ENCODE measurements at regions not wholly inside any gene's neighbourhood (a gene's known extent, or its start where the extent isn't known, plus 50 kb on each side); places are given as distances from the start of the nearest gene placed in this dataset.
A peak's percentile ranks its signal among the peaks of the same experiment; 100 is the strongest.

GRCh38 chr16:26546573-26546972, 520.2 kb upstream of the C16orf82 start:
- FAIRE-seq (no peak), ATAC-seq (no peak), DNase-seq (ENCODE audit: low spot score) (no peak)
- H3K27me3 ChIP-seq (ENCODE audit: control insufficient read depth in 1 of 2, insufficient read depth in 2 of 2, low read length in 2 of 2) = no peaks in the 10 kb centered on the region
- ChIA-PET POLR2A (no interaction called here), CTCF (ENCODE audit: low intra/inter-chr PET ratio, low total read pairs) (no interaction called here)
- H3K4me3 ChIP-seq (replicated peaks in 1 of 3; ENCODE audit: insufficient read depth in 1 of 3, low read depth in 2 of 3, low read length in 3 of 3) = no peak overlapping the region
- no peaks in the 10 kb centered on the region for H3K36me3 ChIP-seq (replicated peaks in 1 of 2; ENCODE audit: control insufficient read depth in 1 of 2, insufficient read depth in 2 of 2, low read length in 2 of 2)
- H3K4me1 ChIP-seq (ENCODE audit: insufficient read depth, low read length) = no peaks in the 10 kb centered on the region
- H3K9me3 ChIP-seq (ENCODE audit: low read length) = peaks cover 13% of the 10 kb centered on the region; the same call in 1 of the 2 replicates
- TF ChIP-seq TAF1 (CRISPR knock-in tag; IDR thresholded peaks at IDR 0.05) (no peak), THAP11 (CRISPR knock-in tag; IDR thresholded peaks at IDR 0.05) (no peak), SALL1 (CRISPR knock-in tag; IDR thresholded peaks at IDR 0.05) (no peak)
- no peaks in the 10 kb centered on the region for H4K20me1 ChIP-seq (ENCODE audit: insufficient read depth, low read length)
- no peak overlapping the region for H3K4me2 ChIP-seq (ENCODE audit: low read depth, low read length)
- intact Hi-C loops (cut with micrococcal nuclease; ENCODE audit: unreplicated experiment) (no loop called here), in situ Hi-C loops (cut with HindIII; ENCODE audit: extremely low pct_ligation_motif_present, low pct_unique_long_range_greater_than_20kb) (no loop called here)
- H3K9ac ChIP-seq (ENCODE audit: insufficient read depth, low read depth, low read length) = no peak overlapping the region
- no peaks in the 10 kb centered on the region for H3K79me2 ChIP-seq (ENCODE audit: insufficient read depth, low read length)
- WGBS (ENCODE audit: low lambda C conversion rate) = 0% methylated on average over 2 of the region's 2 CpGs
- no peak overlapping the region for H2AFZ ChIP-seq (ENCODE audit: low read length)
- no TSS peak for BruUV-seq (replicated peaks)
- H3K27ac ChIP-seq (ENCODE audit: extremely low read length, insufficient read depth, low read length) = no peak overlapping the region

- Histone ChIP-seq H3K9ac (ENCODE audit: insufficient read depth, low read depth, low read length) (no peak overlapping the region), H3K36me3 (replicated peaks in 1 of 2; ENCODE audit: control insufficient read depth in 1 of 2, insufficient read depth in 2 of 2, low read length in 2 of 2) (no peaks in the 10 kb centered on the region), H3K79me2 (ENCODE audit: insufficient read depth, low read length) (no peaks in the 10 kb centered on the region), H3K27me3 (ENCODE audit: control insufficient read depth in 1 of 2, insufficient read depth in 2 of 2, low read length in 2 of 2) (no peaks in the 10 kb centered on the region), H3K4me2 (ENCODE audit: low read depth, low read length) (no peak overlapping the region), H4K20me1 (ENCODE audit: insufficient read depth, low read length) (no peaks in the 10 kb centered on the region), H3K4me3 (replicated peaks in 1 of 3; ENCODE audit: insufficient read depth in 1 of 3, low read depth in 2 of 3, low read length in 3 of 3) (no peak overlapping the region), H3K9me3 (ENCODE audit: low read length) (0 out of 2 replicates have a peak, but pooled peaks cover 7% of the 10 kb centered on the region), H3K27ac (ENCODE audit: extremely low read length, insufficient read depth, low read length) (no peak overlapping the region), H3K4me1 (ENCODE audit: insufficient read depth, low read length) (no peaks in the 10 kb centered on the region), H2AFZ (ENCODE audit: low read length) (no peak overlapping the region)
- no TSS peak for BruUV-seq (replicated peaks)
- in situ Hi-C loops (cut with HindIII; ENCODE audit: extremely low pct_ligation_motif_present, low pct_unique_long_range_greater_than_20kb) = no loop called here
- TF ChIP-seq ZNF800 (CRISPR knock-in tag; IDR thresholded peaks at IDR 0.05) = no peak
- no peak for TF ChIP-seq CEBPZ (IDR thresholded peaks at IDR 0.05; ENCODE audit: low read length)
- TF ChIP-seq ELK4 (CRISPR knock-in tag; IDR thresholded peaks at IDR 0.05; ENCODE audit: borderline replicate concordance) = no peak
- peak; percentile 91 for TF ChIP-seq CREB1 (IDR thresholded peaks at IDR 0.05)
- no peak for TF ChIP-seq CREB1 (CRISPR knock-in tag; IDR thresholded peaks at IDR 0.05)
- TF ChIP-seq ZNF772 (CRISPR knock-in tag; IDR thresholded peaks at IDR 0.05) = no peak
- no peak for TF ChIP-seq TFDP1 (CRISPR knock-in tag; IDR thresholded peaks at IDR 0.05; ENCODE audit: borderline replicate concordance)
- no peak for ATAC-seq
- WGBS (ENCODE audit: low lambda C conversion rate) = 3% methylated on average over 2 of the region's 2 CpGs
- no peak for DNase-seq (ENCODE audit: low spot score)
- ChIA-PET POLR2A (no interaction called here), CTCF (ENCODE audit: low intra/inter-chr PET ratio, low total read pairs) (no interaction called here)
- intact Hi-C loops (cut with micrococcal nuclease; ENCODE audit: unreplicated experiment) = no loop called here
- FAIRE-seq = no peak
Observed at GRCh38 chr16:26547681-26548080, 519.0 kb upstream of the C16orf82 start.

Data from HepG2 (cell line).